ENCODE measurements at regions not wholly inside any gene's neighbourhood (a gene's known extent, or its start where the extent isn't known, plus 50 kb on each side); places are given as distances from the start of the nearest gene placed in this dataset.

- FAIRE-seq: no peak
Measured at GRCh38 chr2:37865640-37866039, 59.4 kb upstream of the RMDN2 start.

GRCh38 chr2:37866171-37866934 lies 58.7 kb upstream of the RMDN2 start:
- peaks cover 10% of the 10 kb centered on the region for H3K9me3 Mint-ChIP-seq (ENCODE audit: unreplicated experiment)
- no peaks in the 10 kb centered on the region for H3K36me3 Mint-ChIP-seq (ENCODE audit: low read depth, unreplicated experiment)
- TF ChIP-seq CTCF (IDR thresholded peaks at IDR 0.05; ENCODE audit: insufficient read depth, low read depth, low read length): no peak
- no peak for TF ChIP-seq EZH2 (IDR thresholded peaks at IDR 0.05; ENCODE audit: insufficient read depth, low read length)
- Histone ChIP-seq H4K20me1 (ENCODE audit: insufficient read depth, low read length) (no peaks in the 10 kb centered on the region), H3K27me3 (ENCODE audit: insufficient read depth, low read length) (no peaks in the 10 kb centered on the region), H3K4me3 (ENCODE audit: insufficient read depth, low read depth, low read length) (no peak overlapping the region), H3K4me2 (ENCODE audit: low read length) (no peak overlapping the region), H3K9me3 (ENCODE audit: insufficient read depth, low read depth, low read length) (no peaks in the 10 kb centered on the region), H3K79me2 (ENCODE audit: insufficient read depth, low read length) (no peaks in the 10 kb centered on the region), H2AFZ (ENCODE audit: low read depth, low read length) (no peak overlapping the region), H3K4me1 (ENCODE audit: insufficient read depth, low read length) (peaks cover 8% of the 10 kb centered on the region), H3K36me3 (ENCODE audit: insufficient read depth, low read length) (no peaks in the 10 kb centered on the region), H3K27ac (ENCODE audit: low read depth, low read length) (no peak overlapping the region), H3K9ac (ENCODE audit: low read length) (no peak overlapping the region)
- H3K27ac Mint-ChIP-seq (ENCODE audit: unreplicated experiment): no peak overlapping the region
- DNase-seq (ENCODE audit: low read depth) (no peak), FAIRE-seq (no peak)
- H3K27me3 Mint-ChIP-seq (ENCODE audit: low read depth, unreplicated experiment): peaks cover 20% of the 10 kb centered on the region
- H3K4me1 Mint-ChIP-seq (ENCODE audit: low read depth, unreplicated experiment): peaks cover 10% of the 10 kb centered on the region
- H3K4me3 Mint-ChIP-seq (ENCODE audit: unreplicated experiment): no peak overlapping the region

More at GRCh38 chr2:37865640-37866039, 59.4 kb upstream of the RMDN2 start:
- Mint-ChIP-seq H3K27ac (ENCODE audit: unreplicated experiment) (no peak overlapping the region), H3K9me3 (ENCODE audit: unreplicated experiment) (peaks cover 10% of the 10 kb centered on the region), H3K36me3 (ENCODE audit: low read depth, unreplicated experiment) (no peaks in the 10 kb centered on the region), H3K27me3 (ENCODE audit: low read depth, unreplicated experiment) (peaks cover 21% of the 10 kb centered on the region), H3K4me3 (ENCODE audit: unreplicated experiment) (no peak overlapping the region), H3K4me1 (ENCODE audit: low read depth, unreplicated experiment) (peaks cover 3% of the 10 kb centered on the region)
- Histone ChIP-seq H4K20me1 (ENCODE audit: insufficient read depth, low read length) (no peaks in the 10 kb centered on the region), H3K9me3 (ENCODE audit: insufficient read depth, low read depth, low read length) (no peaks in the 10 kb centered on the region), H3K27ac (ENCODE audit: low read depth, low read length) (no peak overlapping the region), H3K79me2 (ENCODE audit: insufficient read depth, low read length) (no peaks in the 10 kb centered on the region), H3K4me3 (ENCODE audit: insufficient read depth, low read depth, low read length) (no peak overlapping the region), H3K9ac (ENCODE audit: low read length) (no peak overlapping the region), H2AFZ (ENCODE audit: low read depth, low read length) (no peak overlapping the region), H3K4me2 (ENCODE audit: low read length) (no peak overlapping the region), H3K4me1 (ENCODE audit: insufficient read depth, low read length) (peaks cover 2% of the 10 kb centered on the region), H3K36me3 (ENCODE audit: insufficient read depth, low read length) (no peaks in the 10 kb centered on the region), H3K27me3 (ENCODE audit: insufficient read depth, low read length) (no peaks in the 10 kb centered on the region)
- TF ChIP-seq CTCF (IDR thresholded peaks at IDR 0.05; ENCODE audit: insufficient read depth, low read depth, low read length): no peak
- TF ChIP-seq EZH2 (IDR thresholded peaks at IDR 0.05; ENCODE audit: insufficient read depth, low read length): no peak
- DNase-seq (ENCODE audit: low read depth): no peak

GRCh38 chr2:37867166-37867565 lies 57.9 kb upstream of the RMDN2 start:
- FAIRE-seq (no peak), DNase-seq (ENCODE audit: low read depth) (no peak)
- no peak overlapping the region for H3K4me2 ChIP-seq (ENCODE audit: low read length)
- H3K9me3 ChIP-seq (ENCODE audit: insufficient read depth, low read depth, low read length): no peaks in the 10 kb centered on the region
- Mint-ChIP-seq H3K27ac (ENCODE audit: unreplicated experiment) (no peak overlapping the region), H3K9me3 (ENCODE audit: unreplicated experiment) (peaks cover 5% of the 10 kb centered on the region), H3K27me3 (ENCODE audit: low read depth, unreplicated experiment) (peaks cover 16% of the 10 kb centered on the region), H3K4me3 (ENCODE audit: unreplicated experiment) (no peak overlapping the region), H3K4me1 (ENCODE audit: low read depth, unreplicated experiment) (peaks cover 18% of the 10 kb centered on the region), H3K36me3 (ENCODE audit: low read depth, unreplicated experiment) (no peaks in the 10 kb centered on the region)
- no peaks in the 10 kb centered on the region for H3K36me3 ChIP-seq (ENCODE audit: insufficient read depth, low read length)
- H3K4me1 ChIP-seq (ENCODE audit: insufficient read depth, low read length): peaks cover 16% of the 10 kb centered on the region
- TF ChIP-seq CTCF (IDR thresholded peaks at IDR 0.05; ENCODE audit: insufficient read depth, low read depth, low read length) (no peak), EZH2 (IDR thresholded peaks at IDR 0.05; ENCODE audit: insufficient read depth, low read length) (no peak)
- H3K4me3 ChIP-seq (ENCODE audit: insufficient read depth, low read depth, low read length): no peak overlapping the region
- no peaks in the 10 kb centered on the region for H3K27me3 ChIP-seq (ENCODE audit: insufficient read depth, low read length)
- H2AFZ ChIP-seq (ENCODE audit: low read depth, low read length): no peak overlapping the region
- no peaks in the 10 kb centered on the region for H4K20me1 ChIP-seq (ENCODE audit: insufficient read depth, low read length)
- no peak overlapping the region for H3K9ac ChIP-seq (ENCODE audit: low read length)
- no peak overlapping the region for H3K27ac ChIP-seq (ENCODE audit: low read depth, low read length)
- H3K79me2 ChIP-seq (ENCODE audit: insufficient read depth, low read length): no peaks in the 10 kb centered on the region
